ENCODE measurements at regions not wholly inside any gene's neighbourhood (a gene's known extent, or its start where the extent isn't known, plus 50 kb on each side); places are given as distances from the start of the nearest gene placed in this dataset.

DNA sequence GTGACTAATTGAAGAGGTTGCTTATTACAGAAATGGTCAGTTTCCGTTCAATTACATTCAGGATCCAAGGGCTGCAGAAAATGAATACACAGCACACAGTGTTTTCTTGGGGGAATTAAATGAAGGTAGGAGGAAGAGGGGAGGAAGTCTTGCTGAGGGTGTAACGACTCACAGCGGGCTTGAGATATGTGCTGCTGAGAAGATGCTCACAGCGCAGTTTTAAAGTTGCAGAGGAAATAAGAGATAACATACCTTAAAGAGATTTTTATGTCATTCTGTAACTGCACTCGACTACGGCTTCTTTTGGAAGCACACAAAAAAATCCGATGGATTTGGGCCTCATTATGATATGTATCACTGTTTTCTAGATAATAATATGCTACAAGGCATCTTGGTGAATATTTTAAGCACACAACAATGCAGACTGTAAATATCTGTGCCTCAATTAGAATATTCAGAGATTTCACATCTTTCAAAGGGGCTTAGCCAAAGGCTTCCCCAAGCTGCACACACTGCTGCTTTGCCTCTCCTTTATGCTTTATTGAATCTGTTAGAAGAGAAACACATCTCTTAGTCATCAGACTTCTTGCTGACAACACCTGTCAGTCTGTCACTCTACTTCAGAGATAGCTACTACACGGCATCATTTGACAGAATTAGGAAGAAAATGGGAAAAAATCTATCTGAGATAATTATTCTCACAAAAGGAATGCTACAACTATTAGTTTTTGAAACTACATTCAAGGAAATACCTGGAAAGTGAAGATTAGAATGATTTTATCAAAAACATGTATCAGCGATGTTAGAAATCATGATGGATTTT is 773.2 kb downstream of the OTOL1 start:
- no peak for FAIRE-seq
- DNase-seq (ENCODE audit: insufficient read length, low spot score) = no peak

DNA sequence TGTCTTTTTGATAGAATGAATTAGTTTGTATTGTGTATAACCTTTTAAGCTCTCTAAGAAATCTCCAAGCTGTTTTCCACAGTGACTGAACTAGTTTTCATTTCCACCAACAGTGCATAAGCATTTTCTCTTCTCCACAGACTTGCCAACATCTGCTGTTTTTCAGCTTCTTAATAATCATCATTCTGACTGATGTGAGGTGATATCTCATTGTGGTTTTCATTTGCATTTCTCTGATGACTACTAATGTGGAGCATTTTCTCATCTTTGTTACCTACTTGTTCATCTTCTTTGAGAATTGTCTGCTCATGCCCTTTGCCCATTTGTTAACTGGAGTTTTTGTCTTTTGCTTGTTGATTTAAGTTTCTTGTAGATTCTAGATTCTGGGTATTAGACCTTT is 777.5 kb downstream of the OTOL1 start:
- FAIRE-seq = no peak
- no peak for DNase-seq (ENCODE audit: insufficient read length, low spot score)

DNA sequence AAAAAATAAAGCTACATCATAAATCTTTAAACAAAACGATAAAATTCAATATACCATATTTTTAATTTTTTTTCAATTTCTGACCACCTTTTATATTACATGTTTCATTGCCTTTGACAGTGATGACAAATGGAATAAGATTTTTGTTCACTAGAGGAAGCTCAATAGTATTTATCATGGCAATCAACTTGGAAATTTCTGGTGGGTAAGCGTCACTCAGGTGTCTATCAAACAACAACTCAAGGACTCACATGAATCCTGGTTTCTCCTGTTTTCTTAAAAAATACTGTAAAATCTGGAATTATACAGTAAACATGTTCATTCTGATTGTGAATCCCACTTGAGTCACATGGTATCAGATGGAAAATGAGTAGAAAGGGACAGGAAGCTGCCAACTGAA is 782.2 kb downstream of the OTOL1 start:
- FAIRE-seq = no peak

DNA sequence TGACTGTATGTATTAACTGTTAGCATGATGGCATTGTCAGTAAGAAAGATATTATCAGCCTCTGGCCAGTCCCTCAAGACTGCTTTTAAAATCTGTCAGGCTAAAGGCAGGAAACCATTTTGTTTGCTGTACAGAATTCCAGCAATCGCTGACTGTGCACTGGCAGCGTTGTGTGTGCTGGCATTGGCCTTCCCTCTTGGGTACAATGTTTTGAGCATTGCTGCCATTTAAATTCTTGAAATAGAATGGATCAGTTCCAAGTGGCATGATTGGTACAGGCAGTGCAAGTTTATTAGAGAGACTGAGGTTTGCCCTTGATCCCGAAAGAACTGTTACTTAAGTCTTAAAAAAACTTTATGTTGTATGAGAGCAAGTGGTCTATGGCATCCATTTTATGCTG is 788.7 kb downstream of the OTOL1 start:
- no peak for FAIRE-seq
- no peak for DNase-seq (ENCODE audit: insufficient read length, low spot score)

More for the DNA sequence above, 782.2 kb downstream of the OTOL1 start:
- no peak for DNase-seq (ENCODE audit: insufficient read length, low spot score)

DNA sequence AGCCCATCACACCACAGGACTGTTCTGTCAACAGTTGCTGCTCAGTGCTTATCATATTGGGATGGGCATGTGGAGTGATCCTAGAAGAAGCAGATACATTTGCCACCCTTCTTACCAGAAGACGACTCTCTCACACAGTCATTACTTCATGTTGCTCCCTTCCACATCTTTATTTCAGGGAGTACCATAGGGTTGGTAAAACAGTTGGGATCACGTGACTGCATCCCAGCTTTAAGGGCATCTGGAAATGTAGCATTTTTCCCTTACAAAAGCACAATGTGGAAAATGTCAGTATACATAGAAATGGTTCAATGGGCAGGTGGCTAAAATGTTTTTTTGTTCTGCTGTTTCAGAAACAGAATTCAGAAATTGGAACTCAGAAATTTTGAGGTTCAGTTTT is 791.0 kb downstream of the OTOL1 start:
- no peak for FAIRE-seq
- no peak for DNase-seq (ENCODE audit: insufficient read length, low spot score)

DNA sequence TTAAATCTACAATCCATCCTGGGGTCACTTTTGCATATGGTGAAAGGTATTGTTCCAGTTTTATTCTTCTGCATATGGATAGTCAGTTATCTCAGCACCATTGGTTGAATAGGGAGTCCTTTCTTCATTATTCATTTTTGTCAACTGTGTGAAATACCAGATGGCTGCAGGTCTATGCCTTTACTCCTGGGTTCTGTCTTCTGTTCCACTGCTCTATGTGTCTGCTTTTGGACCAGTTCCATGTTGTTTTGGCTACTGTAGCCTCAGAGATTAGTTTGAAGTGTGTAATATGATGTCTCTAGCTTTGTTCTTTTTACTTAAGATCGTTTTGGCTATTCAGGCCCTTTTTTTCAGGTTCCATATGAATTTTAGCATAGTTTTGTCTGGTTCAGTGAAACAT is 795.8 kb downstream of the OTOL1 start:
- DNase-seq (ENCODE audit: insufficient read length, low spot score) (no peak), FAIRE-seq (no peak)

DNA sequence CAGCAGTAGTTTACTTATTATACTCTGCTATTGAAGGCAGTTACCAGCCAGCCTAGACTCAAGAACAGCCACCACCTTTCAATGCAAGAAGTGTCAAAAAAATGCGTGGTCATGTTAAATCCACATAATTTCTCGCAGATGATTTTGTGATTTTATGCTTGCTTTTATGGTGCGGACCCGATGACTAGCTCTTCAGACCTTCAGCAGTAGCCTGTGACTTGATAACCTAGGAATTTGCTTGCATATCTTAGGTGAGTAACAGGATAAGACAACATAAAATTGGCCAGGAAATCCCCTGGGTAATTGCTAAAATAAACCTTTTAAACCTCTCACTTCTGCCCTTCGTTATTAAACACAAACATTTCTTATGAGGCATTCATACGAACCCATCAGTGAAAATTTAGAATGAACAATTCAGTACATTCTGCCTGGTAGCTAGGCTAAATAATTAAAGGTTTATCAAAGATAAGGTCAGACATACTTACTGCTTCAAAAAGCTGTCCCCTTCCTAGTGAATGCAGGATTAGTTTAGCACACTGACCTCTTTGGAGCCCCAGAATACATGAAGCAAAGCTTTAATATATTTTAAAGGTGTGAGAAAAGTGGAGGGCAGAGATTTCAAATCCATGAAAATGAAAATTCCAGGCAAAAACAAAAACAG is 798.8 kb downstream of the OTOL1 start:
- DNase-seq (ENCODE audit: insufficient read length, low spot score) (no peak), FAIRE-seq (no peak)

DNA sequence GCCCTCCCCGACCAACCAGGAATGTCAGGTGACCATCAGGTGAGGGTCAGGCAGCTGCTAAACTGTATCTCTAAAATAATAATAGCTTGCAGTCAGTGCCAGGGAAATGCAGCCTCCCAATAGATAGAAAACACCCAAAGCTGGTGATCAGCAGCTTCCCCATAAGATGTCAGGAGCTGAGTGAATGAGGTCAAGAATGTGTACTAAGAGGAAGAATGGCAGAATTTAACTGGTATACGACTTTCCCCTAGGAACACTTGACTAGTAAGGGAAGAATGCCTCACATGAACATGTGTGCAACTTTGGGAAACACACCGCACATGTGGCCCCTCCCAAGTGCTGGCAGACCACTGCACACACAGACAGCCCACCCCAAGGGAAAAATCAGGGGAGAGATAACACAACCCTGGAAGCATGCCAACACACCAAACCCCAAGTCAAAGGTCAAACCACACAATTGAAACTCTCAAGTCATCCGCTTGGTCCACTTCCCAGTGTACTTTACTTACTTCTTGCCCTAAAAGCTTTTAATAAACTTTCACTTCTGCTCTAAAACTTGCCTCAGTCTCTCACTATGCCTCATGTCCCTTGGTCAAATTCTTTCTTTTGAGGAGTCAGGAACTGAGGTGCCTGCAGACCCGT is 806.5 kb downstream of the OTOL1 start:
- no peak for FAIRE-seq

DNA sequence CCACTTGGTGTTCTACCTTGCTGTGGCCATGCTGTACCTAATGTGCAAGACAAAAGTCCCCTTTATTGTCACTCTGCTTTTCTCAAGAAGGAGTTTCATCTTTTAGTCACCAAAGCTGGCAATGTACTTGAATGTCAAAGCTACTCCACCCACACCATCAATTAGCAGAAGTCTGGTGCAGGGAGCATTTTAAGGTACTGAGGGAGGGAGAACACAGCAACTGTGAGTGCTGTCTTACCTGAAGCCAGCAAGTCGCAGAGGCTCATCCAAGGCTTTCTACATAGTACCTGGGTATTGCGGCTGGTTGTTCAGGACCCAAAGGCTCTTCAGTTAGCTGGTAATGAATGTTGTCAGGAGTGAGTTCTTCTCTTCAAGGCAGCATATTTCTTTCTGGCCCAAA is 820.4 kb downstream of the OTOL1 start:
- FAIRE-seq = no peak
- no peak for DNase-seq (ENCODE audit: insufficient read length, low spot score)

More for the DNA sequence above, 806.5 kb downstream of the OTOL1 start:
- DNase-seq (ENCODE audit: insufficient read length, low spot score) = no peak

DNA sequence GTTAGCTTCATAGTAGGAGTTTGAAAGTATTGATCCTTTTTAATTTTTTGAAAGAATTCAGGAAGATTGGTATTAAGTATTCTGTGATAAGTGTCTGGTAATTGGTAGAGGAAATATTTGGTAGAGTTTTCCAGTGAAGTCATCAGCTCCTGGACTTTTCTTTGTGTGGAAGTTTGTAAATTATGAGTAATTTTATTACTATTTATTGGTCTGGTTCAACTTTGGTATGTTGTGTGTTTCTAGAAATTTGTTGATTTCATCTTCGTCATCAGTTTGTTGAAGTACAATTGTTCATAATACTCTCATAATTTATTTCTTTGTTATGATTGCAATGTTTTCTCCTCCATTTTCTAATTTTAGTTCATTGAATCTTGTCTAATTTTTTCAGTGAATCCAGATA is 832.0 kb downstream of the OTOL1 start:
- FAIRE-seq (no peak), DNase-seq (ENCODE audit: insufficient read length, low spot score) (no peak)

DNA sequence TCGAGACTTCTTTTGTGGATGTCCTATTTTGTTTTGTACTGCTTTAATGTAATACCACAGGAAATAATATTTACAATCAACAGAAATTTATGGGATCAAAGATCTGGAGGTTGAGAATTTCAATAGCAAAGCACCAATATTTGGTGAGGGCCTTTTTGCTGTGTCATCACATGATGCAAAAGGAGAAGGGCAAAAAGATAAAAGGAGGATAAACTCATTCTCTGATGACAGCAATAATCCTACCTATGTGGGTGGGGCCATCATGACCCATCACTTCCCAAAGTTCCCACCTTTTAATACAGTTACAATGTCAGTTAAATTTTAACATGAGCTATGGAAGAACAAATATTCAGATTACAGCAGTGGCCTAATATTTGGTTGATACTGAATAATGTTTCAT is 832.9 kb downstream of the OTOL1 start:
- FAIRE-seq (no peak), DNase-seq (ENCODE audit: insufficient read length, low spot score) (no peak)

DNA sequence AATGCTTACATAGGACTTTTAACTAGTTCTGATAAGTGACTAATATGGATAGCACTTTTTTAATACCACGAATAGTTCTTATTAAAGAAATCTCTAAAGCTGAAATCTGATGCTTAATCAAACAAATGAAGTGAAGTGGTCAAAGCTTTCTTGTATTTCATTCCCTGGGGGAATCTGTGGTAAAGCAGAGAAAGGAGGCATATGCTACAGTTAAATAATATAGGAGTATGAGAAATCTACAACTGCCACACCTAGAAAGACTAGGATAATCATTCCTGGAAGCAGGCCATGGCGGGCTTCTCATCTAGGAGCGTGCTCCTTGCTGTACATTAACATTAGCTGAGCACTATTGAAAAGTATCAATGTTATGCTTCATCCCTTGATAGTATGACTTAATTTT is 835.7 kb downstream of the OTOL1 start:
- DNase-seq (ENCODE audit: insufficient read length, low spot score) = no peak
- FAIRE-seq = no peak

DNA sequence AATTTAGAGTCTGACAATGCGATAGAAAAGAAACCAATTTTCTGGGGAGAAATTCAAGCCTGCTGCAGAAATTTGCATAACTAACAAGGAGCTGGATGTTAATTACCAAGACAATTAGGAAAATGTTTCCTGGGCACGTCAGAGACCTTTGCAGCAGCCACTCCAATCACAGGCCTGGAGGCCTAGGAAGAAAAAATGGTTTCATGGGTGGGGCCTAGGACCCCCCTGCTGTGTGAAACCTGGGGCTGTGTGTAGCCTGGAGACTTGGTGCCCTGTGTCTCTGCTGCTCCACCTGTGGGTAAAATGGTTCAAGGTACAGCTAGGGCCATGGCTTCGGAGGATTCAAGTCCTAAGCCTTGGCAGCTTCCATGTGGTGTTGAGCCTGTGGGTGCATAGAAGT is 837.9 kb downstream of the OTOL1 start:
- no peak for FAIRE-seq
- DNase-seq (ENCODE audit: insufficient read length, low spot score) = no peak

DNA sequence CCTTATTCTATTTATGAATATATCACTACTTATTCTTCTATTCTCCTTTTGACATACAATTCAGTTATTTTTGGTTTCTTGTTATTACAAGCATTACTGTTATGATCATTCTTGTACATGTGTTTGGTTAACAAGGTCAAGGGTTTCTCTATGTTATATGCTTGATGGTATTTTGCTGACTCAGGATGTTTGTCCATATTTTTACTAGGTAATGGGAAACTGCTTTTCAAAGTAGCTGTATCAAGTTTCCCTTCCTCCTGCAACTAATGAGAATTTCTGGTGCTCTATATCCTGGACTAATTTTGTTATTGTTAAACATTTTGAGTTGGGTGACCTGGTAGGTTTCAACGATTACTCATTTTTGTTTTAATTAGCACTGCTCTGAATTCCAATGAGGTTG is 841.0 kb downstream of the OTOL1 start:
- FAIRE-seq = no peak
- no peak for DNase-seq (ENCODE audit: insufficient read length, low spot score)

DNA sequence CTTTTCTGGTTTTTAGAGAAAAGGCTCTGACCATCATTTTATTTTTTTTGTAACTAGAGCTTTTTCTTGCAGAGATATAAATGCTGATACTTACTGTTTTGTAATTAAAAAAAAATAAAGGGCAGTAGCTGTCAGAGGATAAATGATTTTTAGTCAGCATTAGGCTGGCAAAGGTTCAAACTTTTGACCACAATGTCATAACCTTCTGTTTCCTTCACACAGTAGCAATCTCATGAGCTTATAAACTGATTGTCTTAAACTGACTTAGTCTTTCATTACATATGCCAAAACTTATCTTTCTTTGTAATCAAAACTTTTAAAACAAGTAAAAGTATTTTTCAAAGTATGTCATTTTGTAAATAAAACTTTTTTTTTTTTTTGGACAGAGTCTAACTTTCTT is 841.9 kb downstream of the OTOL1 start:
- DNase-seq (ENCODE audit: insufficient read length, low spot score) (no peak), FAIRE-seq (no peak)

DNA sequence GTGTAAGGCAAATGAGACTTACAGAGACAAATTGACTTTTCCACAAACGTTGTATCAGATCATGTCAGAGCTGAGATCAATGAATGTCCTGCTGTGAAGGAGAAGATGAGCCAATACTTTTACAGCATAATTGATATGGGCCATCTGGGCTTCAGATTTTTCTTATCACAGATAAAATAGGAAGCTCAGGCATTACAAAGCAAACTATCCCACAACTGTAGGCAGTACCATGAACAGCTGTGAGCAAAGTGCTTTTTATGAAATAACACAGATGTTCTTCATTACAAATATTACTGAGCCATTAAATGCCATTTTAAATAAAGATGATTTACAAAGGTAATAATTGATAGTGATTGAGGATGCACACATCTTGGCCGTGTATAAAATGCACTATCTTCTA is 852.3 kb downstream of the OTOL1 start:
- no peak for FAIRE-seq
- DNase-seq (ENCODE audit: insufficient read length, low spot score) = no peak

DNA sequence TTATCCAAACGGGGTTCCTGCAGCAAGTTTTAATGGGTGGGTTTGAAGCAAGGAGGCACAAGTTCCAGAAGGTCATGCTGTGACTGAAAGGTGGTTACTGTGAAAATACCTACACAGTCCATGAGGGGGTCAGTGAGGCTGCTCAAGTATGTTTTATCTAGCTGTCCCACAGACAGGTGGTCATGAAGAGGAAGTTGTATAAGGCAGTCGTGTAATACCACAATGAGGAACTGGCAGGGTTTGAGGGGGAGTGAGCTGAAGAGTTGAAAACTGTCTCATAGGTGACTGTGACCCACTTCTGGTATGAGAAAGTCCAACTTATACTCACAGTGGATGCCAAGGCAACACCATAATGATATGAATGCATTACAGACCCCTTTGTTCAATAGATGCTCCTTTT is 856.8 kb downstream of the OTOL1 start:
- FAIRE-seq = no peak
- DNase-seq (ENCODE audit: insufficient read length, low spot score) = no peak

DNA sequence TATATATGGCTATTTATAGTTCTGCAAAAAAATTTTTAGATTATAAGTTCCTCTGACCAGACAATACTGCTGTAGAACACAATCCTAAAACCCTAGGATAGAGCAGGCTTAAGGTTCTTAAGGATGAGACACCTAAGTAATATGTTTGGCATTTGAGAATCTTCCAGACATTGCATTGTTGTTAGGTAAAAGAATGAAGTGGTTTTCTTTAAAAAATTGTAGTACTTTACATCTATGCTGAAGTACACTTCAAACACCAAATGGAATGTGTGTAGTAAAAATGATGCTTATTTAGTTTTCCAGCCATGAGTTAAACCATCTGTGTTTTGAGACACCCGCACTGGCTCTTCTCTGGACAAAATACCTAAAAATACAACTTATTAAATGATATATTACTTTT is 857.7 kb downstream of the OTOL1 start:
- no peak for DNase-seq (ENCODE audit: insufficient read length, low spot score)
- FAIRE-seq = no peak

DNA sequence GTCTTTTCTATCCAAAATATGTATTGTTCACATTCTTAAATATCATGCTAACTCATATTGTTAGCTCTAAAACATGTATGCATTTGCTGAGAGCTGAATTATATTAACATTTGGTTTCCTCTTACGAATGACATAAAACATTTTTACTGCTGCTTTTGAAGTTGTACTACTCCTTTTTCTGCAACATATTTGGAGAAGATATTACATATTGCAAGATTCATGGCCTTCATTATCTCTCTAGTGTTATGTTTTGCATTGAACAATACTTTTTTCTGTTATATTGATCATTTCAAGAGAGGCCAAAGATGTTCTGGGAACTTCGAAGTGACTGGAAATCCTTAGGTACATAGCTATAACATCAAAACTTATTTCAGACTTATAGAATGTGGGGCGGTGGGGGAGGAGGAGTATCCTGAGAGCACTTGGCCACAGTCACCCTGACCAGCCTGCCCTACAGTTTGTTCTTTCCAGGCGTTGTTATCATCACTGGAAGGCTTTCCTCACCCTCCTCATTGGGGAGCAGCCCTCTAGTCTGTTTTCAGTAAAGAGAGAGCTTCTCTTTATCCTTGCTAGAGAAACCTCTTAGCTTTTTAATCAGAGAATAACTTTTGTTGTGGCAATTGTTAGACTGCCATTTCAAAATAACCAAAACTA is 868.6 kb downstream of the OTOL1 start:
- DNase-seq (ENCODE audit: insufficient read length, low spot score) (no peak), FAIRE-seq (no peak)

DNA sequence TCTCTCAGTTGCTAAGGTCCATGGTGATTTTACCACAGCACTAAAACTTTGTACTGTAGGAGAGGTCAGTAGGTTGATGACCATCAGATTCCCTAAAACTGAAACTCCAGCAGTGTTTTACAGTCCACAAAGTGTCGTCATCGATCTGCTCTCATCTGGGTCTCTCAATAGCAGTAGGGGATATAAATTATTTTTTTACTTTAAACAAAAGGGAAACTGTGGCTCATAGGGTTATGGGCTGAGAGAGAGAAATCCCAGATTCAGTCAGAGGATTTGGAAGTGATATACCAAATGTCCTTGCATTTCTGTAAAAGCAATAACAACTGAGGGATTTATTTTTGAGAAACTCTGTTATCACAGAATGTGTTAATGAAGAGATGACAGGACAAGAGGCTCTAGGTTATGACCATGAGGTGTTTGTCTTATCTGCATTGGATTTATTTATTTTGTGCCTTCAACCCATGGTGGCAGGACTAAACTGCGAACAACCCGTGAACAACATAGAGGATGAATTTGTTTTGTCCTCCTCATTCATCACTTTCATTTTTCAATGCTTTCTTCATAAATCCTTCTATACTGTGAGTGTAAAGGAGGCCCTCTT is 869.7 kb downstream of the OTOL1 start:
- DNase-seq (ENCODE audit: insufficient read length, low spot score) (no peak), FAIRE-seq (no peak)
